Lower leg skin (tissue), 4 donors: ENCODE measurements at regions not wholly inside any gene's neighbourhood (a gene's known extent, or its start where the extent isn't known, plus 50 kb on each side); places are given as distances from the start of the nearest gene placed in this dataset.

ENCODE experiments used
- DNase-seq, 2 donors: peaks; one replicate each; pipeline ENCODE4 v3.0.0-alpha.2; 2019; ENCODE audit warnings: low spot score in 2 of 2
- H3K4me3 ChIP-seq: fragments of 200-600 bp; sonication (generic); 2 replicates; pipeline ENCODE4 v1.5.1; 2017; ENCODE audit warnings: mild to moderate bottlenecking, low read depth; ENCODE audit not compliant: poor library complexity, severe bottlenecking
- POLR2A ChIP-seq, 2 donors: fragments of 450-650 bp; IDR thresholded peaks; one replicate each; pipeline ENCODE4 v1.6.1; 2016 to 2017; ENCODE audit warnings: antibody characterized with exemption in 2 of 2, mild to moderate bottlenecking in 1 of 2, moderate library complexity in 1 of 2
- WGBS, 2 donors: methylation state at CpG; one replicate each; pipeline ENCODE4 v1.1.5; 2018; 5-methylcytosine and 5-hydroxymethylcytosine counted together
- intact Hi-C: fragments of 100-400 bp; cut with DNase I; formaldehyde crosslinking; loops from one replicate; pipeline ENCODE4 v1.15.0; 2023; ENCODE audit warnings: low total_unique reads
- TF ChIP-seq, protein P1 (sequence below), 3 donors: fragments of 450-650 bp; IDR thresholded peaks; one replicate each; pipeline ENCODE4 v1.5.1; 2016; ENCODE audit warnings: antibody characterized with exemption in 3 of 3, mild to moderate bottlenecking in 3 of 3, moderate library complexity in 2 of 3

DNA sequence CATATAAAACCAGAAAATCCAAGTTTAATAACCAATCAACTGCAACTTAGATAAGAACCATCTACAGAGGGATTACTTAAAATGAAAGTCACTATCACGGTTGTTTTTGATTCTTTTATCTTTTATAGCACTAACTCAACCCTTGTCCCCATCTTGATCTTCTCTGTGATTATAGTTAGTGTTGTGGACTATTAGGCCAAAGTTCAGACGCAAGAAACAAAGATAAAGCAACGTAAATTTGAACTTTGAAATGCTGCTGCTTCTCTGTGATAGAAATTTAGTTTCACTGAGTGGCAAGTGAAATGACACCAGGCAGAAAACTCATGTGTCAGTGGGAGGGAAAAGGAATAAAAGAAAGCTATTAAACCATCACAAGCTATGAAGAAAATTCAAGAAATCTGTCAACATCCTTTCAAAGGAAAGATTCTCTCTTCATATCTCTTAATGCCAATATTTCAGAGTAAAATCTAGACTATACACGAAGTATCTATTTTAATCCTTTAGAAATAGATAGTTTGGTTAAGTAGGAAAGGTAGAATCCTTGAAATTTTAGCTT, 71.8 kb upstream of the MALRD1 start:
- DNase-seq = no peak
- WGBS, 2 donors = 72% methylated on average over 4 of the region's 4 CpGs
- intact Hi-C loops = no loop called here
- no peak overlapping the region for H3K4me3 ChIP-seq
- TF ChIP-seq POLR2A (IDR thresholded peaks at IDR 0.05) = no peak
- TF ChIP-seq, protein P1, sequence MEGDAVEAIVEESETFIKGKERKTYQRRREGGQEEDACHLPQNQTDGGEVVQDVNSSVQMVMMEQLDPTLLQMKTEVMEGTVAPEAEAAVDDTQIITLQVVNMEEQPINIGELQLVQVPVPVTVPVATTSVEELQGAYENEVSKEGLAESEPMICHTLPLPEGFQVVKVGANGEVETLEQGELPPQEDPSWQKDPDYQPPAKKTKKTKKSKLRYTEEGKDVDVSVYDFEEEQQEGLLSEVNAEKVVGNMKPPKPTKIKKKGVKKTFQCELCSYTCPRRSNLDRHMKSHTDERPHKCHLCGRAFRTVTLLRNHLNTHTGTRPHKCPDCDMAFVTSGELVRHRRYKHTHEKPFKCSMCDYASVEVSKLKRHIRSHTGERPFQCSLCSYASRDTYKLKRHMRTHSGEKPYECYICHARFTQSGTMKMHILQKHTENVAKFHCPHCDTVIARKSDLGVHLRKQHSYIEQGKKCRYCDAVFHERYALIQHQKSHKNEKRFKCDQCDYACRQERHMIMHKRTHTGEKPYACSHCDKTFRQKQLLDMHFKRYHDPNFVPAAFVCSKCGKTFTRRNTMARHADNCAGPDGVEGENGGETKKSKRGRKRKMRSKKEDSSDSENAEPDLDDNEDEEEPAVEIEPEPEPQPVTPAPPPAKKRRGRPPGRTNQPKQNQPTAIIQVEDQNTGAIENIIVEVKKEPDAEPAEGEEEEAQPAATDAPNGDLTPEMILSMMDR (IDR thresholded peaks at IDR 0.05) = no peak

DNA sequence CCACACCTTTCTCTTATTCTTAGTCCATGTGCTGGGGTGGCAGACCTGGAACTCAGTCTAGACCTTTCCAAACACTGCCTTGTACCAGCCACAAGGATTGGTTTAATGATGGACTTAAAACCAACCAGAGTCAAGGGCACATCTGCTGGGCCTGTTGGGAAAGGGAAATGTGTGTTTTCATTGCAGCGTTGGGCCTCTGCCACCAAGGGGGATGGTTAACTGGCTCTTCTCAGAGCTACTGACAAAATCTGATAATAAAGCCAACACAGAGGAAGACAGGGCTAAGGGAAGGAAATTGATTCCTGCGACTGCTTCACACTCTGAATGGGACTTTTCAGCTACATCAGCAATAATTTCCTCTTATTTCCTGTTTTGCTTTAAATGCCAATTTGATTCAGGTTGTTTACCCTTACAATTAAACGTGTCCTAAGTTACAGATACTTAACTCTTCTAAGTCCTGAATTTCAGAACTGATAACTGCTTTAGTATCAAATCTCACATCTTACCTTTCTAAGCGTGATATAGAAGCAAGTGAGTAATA, 68.4 kb upstream of the MALRD1 start:
- 55 to 56% methylated on average over 4 of the region's 4 CpGs for WGBS, 2 donors
- TF ChIP-seq, protein P1 (IDR thresholded peaks at IDR 0.05) = no peak
- no peak for TF ChIP-seq POLR2A (IDR thresholded peaks at IDR 0.05)
- no peak for DNase-seq
- intact Hi-C loops = no loop called here
- H3K4me3 ChIP-seq = no peak overlapping the region

DNA sequence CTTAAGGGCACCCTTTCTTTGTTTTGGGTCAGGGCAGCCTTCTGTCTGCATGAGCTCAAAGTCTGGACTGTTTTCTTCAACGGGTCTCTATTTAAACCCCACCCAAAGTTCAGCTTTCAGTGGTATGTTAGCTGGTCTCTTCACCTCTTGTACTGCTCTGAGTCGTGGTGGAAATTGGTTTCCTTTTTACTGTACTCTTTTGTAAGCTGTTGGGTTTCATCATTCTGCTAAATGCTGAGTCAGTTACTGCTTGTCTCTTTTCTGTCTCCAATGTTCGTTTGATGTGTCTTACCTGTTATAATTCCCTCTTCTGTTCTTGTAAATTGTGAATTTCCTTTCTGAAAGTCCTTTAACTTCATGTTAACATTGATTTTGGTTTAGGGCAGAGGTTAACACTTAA, 64.1 kb upstream of the MALRD1 start:
- H3K4me3 ChIP-seq = no peak overlapping the region
- no peak for DNase-seq
- TF ChIP-seq POLR2A (IDR thresholded peaks at IDR 0.05) = no peak
- TF ChIP-seq, protein P1 (IDR thresholded peaks at IDR 0.05) = no peak
- intact Hi-C loops = no loop called here
- WGBS, 2 donors = 34 to 38% methylated on average over 3 of the region's 3 CpGs

DNA sequence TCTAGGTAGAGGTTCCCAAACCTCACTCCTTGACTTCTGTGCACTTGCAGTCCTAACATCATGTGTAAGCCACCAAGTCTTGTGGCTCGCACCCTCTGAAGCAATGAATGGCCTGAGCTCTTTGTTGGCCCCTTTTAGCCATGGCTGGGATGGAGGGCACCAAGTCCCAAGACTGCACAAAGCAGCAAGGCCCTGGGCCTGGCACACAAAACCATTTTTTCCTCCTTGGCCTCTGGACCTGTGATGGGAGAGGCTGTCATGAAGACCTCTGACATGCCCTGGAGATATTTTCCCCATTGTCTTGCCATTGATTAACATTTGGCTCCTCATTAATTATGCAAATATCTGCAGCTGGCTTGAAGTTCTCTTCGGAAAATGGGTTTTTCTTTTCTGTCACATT, 60.3 kb upstream of the MALRD1 start:
- no peak for TF ChIP-seq POLR2A (IDR thresholded peaks at IDR 0.05)
- TF ChIP-seq, protein P1 (IDR thresholded peaks at IDR 0.05) = no peak
- intact Hi-C loops = no loop called here
- no peak for DNase-seq
- no peak overlapping the region for H3K4me3 ChIP-seq
- 93 to 96% methylated on average over 2 of the region's 2 CpGs for WGBS, 2 donors
